Tibial artery (tissue), 4 donors: ENCODE measurements at regions not wholly inside any gene's neighbourhood (a gene's known extent, or its start where the extent isn't known, plus 50 kb on each side); places are given as distances from the start of the nearest gene placed in this dataset.

Experiments
- DNase-seq, 2 donors: peaks; one replicate each; pipeline ENCODE4 v3.0.0-alpha.2; 2019
- H3K27ac ChIP-seq, 2 donors: fragments of 200-600 bp; sonication (generic) in 1 of 2; 1 replicate in 1 of 2; 2 replicates in 1 of 2; pipeline ENCODE4 v1.5.1; 2018 to 2019; ENCODE audit warnings: mild to moderate bottlenecking in 1 of 2
- H3K27me3 ChIP-seq, 2 donors: fragments of 200-600 bp; sonication (generic) in 1 of 2; one replicate each; pipeline versions ENCODE4 v1.5.1 to v1.6.0; 2016 to 2019
- H3K36me3 ChIP-seq, 3 donors: fragments of 200-600 bp; sonication (generic) in 2 of 3; one replicate each; pipeline ENCODE4 v1.5.1; 2016 to 2019; ENCODE audit warnings: mild to moderate bottlenecking in 2 of 3
- H3K4me1 ChIP-seq, 4 donors: fragments of 200-600 bp; sonication (generic) in 2 of 4; 1 replicate in 3 of 4; 2 replicates in 1 of 4; pipeline ENCODE4 v1.5.1; 2016 to 2019
- H3K4me3 ChIP-seq, 2 donors: fragments of 200-600 bp; sonication (generic) in 1 of 2; 1 replicate in 1 of 2; 2 replicates in 1 of 2; pipeline ENCODE4 v1.5.1; 2018 to 2019; ENCODE audit warnings: mild to moderate bottlenecking in 2 of 2
- H3K9me3 ChIP-seq, 3 donors: fragments of 200-600 bp; sonication (generic) in 1 of 3; one replicate each; pipeline ENCODE4 v1.5.1; 2016 to 2019
- intact Hi-C: fragments of 100-400 bp; cut with DNase I; formaldehyde crosslinking; loops from one replicate; pipeline ENCODE4 v1.15.0; 2023; ENCODE audit warnings: low total_unique reads
- TF ChIP-seq, protein P1 (sequence below), 2 experiments: fragments of 200-600 bp in 1 of 2; fragments of 450-650 bp in 1 of 2; IDR thresholded peaks; one replicate each; pipeline ENCODE4 v1.5.1; 2017 to 2019; ENCODE audit warnings: antibody characterized with exemption in 2 of 2, mild to moderate bottlenecking in 1 of 2, moderate library complexity in 1 of 2

DNA sequence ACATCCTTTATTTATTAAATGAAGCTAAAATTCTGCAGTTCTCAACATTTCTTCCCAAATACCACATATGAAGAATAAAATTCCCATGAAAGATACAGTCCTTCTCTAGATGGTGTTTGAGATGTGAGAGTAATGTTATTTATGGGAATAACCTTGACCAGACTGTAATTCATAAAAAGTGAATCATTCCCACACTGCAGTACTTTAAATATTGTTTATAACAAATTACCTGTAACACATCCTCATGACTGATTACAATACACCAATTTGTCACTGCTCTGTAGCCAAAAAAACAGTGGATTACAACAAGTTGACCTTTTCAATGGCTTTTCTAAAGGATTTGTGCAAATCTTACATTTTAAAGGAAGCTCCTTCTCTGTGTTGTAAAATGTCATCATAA, 651.3 kb downstream of the NSUN3 start:
- Histone ChIP-seq H3K36me3 (no peaks in the 10 kb centered on the region), H3K4me1 (no peaks in the 10 kb centered on the region), H3K9me3 (no peaks in the 10 kb centered on the region), H3K4me3 (no peak overlapping the region), H3K27me3 (no peaks in the 10 kb centered on the region), H3K27ac (no peak overlapping the region)
- intact Hi-C loops = no loop called here
- DNase-seq = no peak
- TF ChIP-seq, protein P1, sequence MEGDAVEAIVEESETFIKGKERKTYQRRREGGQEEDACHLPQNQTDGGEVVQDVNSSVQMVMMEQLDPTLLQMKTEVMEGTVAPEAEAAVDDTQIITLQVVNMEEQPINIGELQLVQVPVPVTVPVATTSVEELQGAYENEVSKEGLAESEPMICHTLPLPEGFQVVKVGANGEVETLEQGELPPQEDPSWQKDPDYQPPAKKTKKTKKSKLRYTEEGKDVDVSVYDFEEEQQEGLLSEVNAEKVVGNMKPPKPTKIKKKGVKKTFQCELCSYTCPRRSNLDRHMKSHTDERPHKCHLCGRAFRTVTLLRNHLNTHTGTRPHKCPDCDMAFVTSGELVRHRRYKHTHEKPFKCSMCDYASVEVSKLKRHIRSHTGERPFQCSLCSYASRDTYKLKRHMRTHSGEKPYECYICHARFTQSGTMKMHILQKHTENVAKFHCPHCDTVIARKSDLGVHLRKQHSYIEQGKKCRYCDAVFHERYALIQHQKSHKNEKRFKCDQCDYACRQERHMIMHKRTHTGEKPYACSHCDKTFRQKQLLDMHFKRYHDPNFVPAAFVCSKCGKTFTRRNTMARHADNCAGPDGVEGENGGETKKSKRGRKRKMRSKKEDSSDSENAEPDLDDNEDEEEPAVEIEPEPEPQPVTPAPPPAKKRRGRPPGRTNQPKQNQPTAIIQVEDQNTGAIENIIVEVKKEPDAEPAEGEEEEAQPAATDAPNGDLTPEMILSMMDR (IDR thresholded peaks at IDR 0.05) = no peak

DNA sequence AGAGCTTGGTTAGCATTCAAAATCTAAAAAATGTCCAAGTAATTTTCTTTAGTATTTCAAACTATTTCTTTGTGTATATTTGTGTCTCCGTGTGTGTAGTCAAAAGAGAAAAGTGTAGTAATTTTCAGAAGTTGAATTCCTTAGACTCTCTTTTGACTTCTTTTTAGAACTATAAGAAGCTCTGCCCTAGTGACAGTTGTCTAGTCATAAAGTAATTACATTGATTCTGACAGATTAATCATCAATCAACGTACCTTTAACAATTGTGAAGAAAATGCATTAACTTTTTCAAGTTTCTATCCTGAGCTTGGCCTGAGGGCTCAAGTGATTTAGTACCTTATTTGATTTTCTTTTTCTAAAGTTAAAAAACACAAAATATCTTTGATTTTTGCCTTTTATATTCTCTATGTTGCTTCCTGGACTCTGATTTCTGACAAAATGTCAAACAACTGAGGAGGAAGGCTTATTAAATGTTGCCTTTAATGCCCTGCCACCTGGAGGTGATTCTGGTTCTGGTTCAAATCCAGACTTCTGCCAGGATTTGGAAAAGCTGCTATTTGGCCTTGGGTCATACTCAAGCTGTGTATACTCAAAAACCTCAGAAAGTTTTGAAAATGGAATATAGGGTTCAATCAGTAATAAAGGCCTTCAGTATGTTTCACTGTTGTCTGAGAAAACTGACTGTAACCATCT, 653.6 kb downstream of the NSUN3 start:
- intact Hi-C loops = no loop called here
- TF ChIP-seq, protein P1 (IDR thresholded peaks at IDR 0.05) = no peak
- Histone ChIP-seq H3K4me1 (no peaks in the 10 kb centered on the region), H3K9me3 (no peaks in the 10 kb centered on the region), H3K4me3 (no peak overlapping the region), H3K36me3 (no peaks in the 10 kb centered on the region), H3K27ac (no peak overlapping the region), H3K27me3 (no peaks in the 10 kb centered on the region)
- no peak for DNase-seq

DNA sequence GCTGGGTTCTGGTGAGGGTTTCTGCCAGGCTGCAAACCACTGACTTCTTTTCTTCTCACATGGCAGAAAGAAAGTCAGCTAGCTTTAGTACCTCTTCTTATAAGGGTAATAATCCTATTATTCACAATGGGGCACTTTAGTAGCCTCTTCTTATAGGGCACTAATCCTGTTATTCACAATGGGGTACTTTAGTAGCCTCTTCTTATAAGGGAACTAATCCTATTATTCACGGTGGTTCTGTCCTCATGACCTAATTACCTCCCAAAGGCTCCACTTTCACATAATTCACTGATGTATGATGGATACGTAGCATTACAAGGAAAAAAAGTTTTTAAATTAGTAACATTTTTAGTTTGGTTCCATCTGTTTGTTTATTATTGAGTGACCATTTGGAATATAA, 671.3 kb downstream of the NSUN3 start:
- no peak overlapping the region for H3K4me3 ChIP-seq
- H3K27ac ChIP-seq = no peak overlapping the region
- TF ChIP-seq, protein P1 (IDR thresholded peaks at IDR 0.05) = no peak
- H3K9me3 ChIP-seq = no peaks in the 10 kb centered on the region
- no peak for DNase-seq
- no peaks in the 10 kb centered on the region for H3K4me1 ChIP-seq
- H3K27me3 ChIP-seq = no peaks in the 10 kb centered on the region
- intact Hi-C loops = no loop called here
- H3K36me3 ChIP-seq = no peaks in the 10 kb centered on the region

DNA sequence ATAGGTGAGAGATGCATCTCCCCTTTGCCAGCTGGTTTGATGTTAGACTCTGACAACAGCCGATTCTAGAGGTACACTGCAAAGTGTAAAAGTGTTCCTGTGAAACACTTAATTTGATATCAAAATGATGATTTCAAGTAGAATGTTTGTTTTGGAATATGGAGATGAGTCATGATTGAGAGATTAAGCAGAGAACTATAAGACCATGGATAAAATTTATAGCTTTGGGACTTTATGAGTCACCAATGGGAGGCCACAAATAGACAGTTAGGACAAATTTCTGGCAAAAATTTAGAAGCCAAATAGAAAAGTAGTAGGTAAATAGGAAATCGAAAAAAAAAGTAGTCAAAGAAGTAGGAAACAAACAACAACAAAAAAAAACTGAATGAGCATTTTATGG, 672.5 kb downstream of the NSUN3 start:
- H3K27me3 ChIP-seq = no peaks in the 10 kb centered on the region
- TF ChIP-seq, protein P1 (IDR thresholded peaks at IDR 0.05) = no peak
- no peaks in the 10 kb centered on the region for H3K9me3 ChIP-seq
- no peak for DNase-seq
- no peak overlapping the region for H3K4me3 ChIP-seq
- H3K4me1 ChIP-seq = no peaks in the 10 kb centered on the region
- no peak overlapping the region for H3K27ac ChIP-seq
- intact Hi-C loops = no loop called here
- no peaks in the 10 kb centered on the region for H3K36me3 ChIP-seq

DNA sequence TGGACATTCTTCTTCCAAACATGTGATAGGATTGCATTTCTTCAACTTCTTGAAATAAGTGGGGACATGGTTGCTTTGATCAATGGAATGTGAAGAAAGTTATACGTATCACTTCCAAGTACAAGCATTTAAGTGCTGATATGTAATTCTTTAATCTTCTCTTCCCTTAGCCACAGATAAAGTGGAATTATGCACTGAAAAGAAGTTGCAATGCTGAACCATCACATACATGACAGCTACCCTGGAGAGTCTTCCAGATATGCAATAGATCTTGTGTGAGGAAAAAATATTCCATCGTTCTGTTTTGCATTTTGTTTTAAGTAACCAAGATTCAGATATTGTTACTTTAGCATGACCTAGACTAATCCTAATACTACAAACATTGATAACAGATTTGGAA, 674.3 kb downstream of the NSUN3 start:
- no peaks in the 10 kb centered on the region for H3K4me1 ChIP-seq
- intact Hi-C loops = no loop called here
- H3K36me3 ChIP-seq = no peaks in the 10 kb centered on the region
- no peak for DNase-seq
- H3K4me3 ChIP-seq = no peak overlapping the region
- TF ChIP-seq, protein P1 (IDR thresholded peaks at IDR 0.05) = no peak
- no peak overlapping the region for H3K27ac ChIP-seq
- H3K27me3 ChIP-seq = no peaks in the 10 kb centered on the region
- no peaks in the 10 kb centered on the region for H3K9me3 ChIP-seq

DNA sequence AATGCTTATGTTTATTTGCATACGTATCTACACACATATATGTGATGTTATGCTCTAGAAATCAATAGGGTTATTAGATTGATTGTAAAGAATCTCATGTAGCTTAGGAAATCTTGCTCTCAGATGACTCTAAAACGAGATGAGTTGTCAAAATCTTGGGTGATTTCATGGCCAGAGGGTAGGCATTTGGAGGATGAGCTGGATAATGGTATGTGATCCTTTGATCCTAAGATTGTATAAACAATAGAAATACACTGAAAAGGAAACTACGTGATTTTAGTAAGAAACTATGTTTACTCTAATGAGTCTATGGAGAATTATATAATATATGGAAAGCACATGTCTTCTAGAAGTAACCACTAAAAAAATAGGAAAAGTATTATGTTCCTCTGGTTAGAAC, 676.6 kb downstream of the NSUN3 start:
- no peak overlapping the region for H3K27ac ChIP-seq
- DNase-seq = no peak
- TF ChIP-seq, protein P1 (IDR thresholded peaks at IDR 0.05) = no peak
- H3K4me1 ChIP-seq = no peaks in the 10 kb centered on the region
- no peak overlapping the region for H3K4me3 ChIP-seq
- intact Hi-C loops = no loop called here
- H3K9me3 ChIP-seq = no peaks in the 10 kb centered on the region
- no peaks in the 10 kb centered on the region for H3K27me3 ChIP-seq
- H3K36me3 ChIP-seq = no peaks in the 10 kb centered on the region
